CD4-positive, alpha-beta T cell treated with Interleukin-17A for 4 hours (primary cell): ENCODE measurements at regions not wholly inside any gene's neighbourhood (a gene's known extent, or its start where the extent isn't known, plus 50 kb on each side); places are given as distances from the start of the nearest gene placed in this dataset.
"Not testable (repeated sequence)": the region's sequence is repeated elsewhere in the genome, so short reads cannot be mapped to it uniquely, and the experiment has no call there.

ENCODE experiments used
- DNase-seq: peaks from one replicate; pipeline ENCODE4 v3.0.0-alpha.2; 2020; ENCODE audit warnings: mixed read lengths

- no peak for DNase-seq
Measured at GRCh38 chr5:72692651-72693442, 123.6 kb upstream of the TNPO1 start.

GRCh38 chr5:72692231-72692637 is 124.2 kb upstream of the TNPO1 start:
- DNase-seq, result no peak

GRCh38 chr5:72691751-72692150 is 124.7 kb upstream of the TNPO1 start:
- no peak for DNase-seq

GRCh38 chr5:72688916-72689315 is 127.5 kb upstream of the TNPO1 start:
- DNase-seq, result no peak

- no peak for DNase-seq
Measured at GRCh38 chr5:72687288-72687687, 129.2 kb upstream of the TNPO1 start.

- DNase-seq, result no peak
Measured at GRCh38 chr5:72682561-72682960, 133.9 kb upstream of the TNPO1 start.

- DNase-seq, result no peak
Measured at GRCh38 chr5:72681781-72682180, 134.7 kb upstream of the TNPO1 start.

- DNase-seq, result no peak
Measured at GRCh38 chr5:72677447-72677846, 139.0 kb upstream of the TNPO1 start.

GRCh38 chr5:72676831-72677230 is 139.6 kb upstream of the TNPO1 start:
- DNase-seq, result not testable (repeated sequence)

- no peak for DNase-seq
Measured at GRCh38 chr5:72673623-72674022, 142.8 kb upstream of the TNPO1 start.

- no peak for DNase-seq
Measured at GRCh38 chr5:72673180-72673579, 143.3 kb upstream of the TNPO1 start.

- DNase-seq, result no peak
Measured at GRCh38 chr5:72667708-72668107, 148.8 kb upstream of the TNPO1 start.

- no peak for DNase-seq
Measured at GRCh38 chr5:72662936-72663335, 153.5 kb upstream of the TNPO1 start.

GRCh38 chr5:72662305-72662704 is 154.2 kb upstream of the TNPO1 start:
- DNase-seq, result no peak

- DNase-seq, result no peak
Measured at GRCh38 chr5:72661405-72661804, 154.2 kb upstream of the ZNF366 start.

- DNase-seq, result no peak
Measured at GRCh38 chr5:72659726-72660125, 152.5 kb upstream of the ZNF366 start.

GRCh38 chr5:72658761-72659540 is 151.7 kb upstream of the ZNF366 start:
- no peak for DNase-seq

- DNase-seq, result no peak
Measured at GRCh38 chr5:72658161-72658560, 151.0 kb upstream of the ZNF366 start.

GRCh38 chr5:72656756-72657513 is 149.7 kb upstream of the ZNF366 start:
- no peak for DNase-seq

- no peak for DNase-seq
Measured at GRCh38 chr5:72656331-72656730, 149.1 kb upstream of the ZNF366 start.

GRCh38 chr5:72654231-72654630 is 147.0 kb upstream of the ZNF366 start:
- no peak for DNase-seq

GRCh38 chr5:72653586-72653985 is 146.4 kb upstream of the ZNF366 start:
- DNase-seq, result no peak

- no peak for DNase-seq
Measured at GRCh38 chr5:72651779-72652178, 144.6 kb upstream of the ZNF366 start.

GRCh38 chr5:72651109-72651508 is 143.9 kb upstream of the ZNF366 start:
- no peak for DNase-seq
